NCI-H524 treated with DMSO at 0.1 percent for 48 hours (cell line): ENCODE measurements at regions not wholly inside any gene's neighbourhood (a gene's known extent, or its start where the extent isn't known, plus 50 kb on each side); places are given as distances from the start of the nearest gene placed in this dataset.

Experiments used
- DNase-seq: peaks from one replicate; lab custom pipeline; 2025; lab: John Stamatoyannopoulos, UW

- no peak for DNase-seq
Observed at GRCh38 chr6:19268117-19268516, 569.1 kb upstream of the ID4 start.

GRCh38 chr6:19268718-19269117 lies 568.5 kb upstream of the ID4 start:
- no peak for DNase-seq

GRCh38 chr6:19269341-19269898 lies 567.8 kb upstream of the ID4 start:
- DNase-seq = no peak

GRCh38 chr6:19270616-19271015 lies 566.6 kb upstream of the ID4 start:
- DNase-seq = no peak

GRCh38 chr6:19279273-19279684 lies 557.9 kb upstream of the ID4 start:
- DNase-seq = no peak

- DNase-seq = no peak
Observed at GRCh38 chr6:19287928-19288327, 549.2 kb upstream of the ID4 start.

GRCh38 chr6:19289457-19289856 lies 547.7 kb upstream of the ID4 start:
- DNase-seq = no peak

GRCh38 chr6:19297880-19298279 lies 539.3 kb upstream of the ID4 start:
- no peak for DNase-seq

- DNase-seq = no peak
Observed at GRCh38 chr6:19298421-19298820, 538.7 kb upstream of the ID4 start.

- no peak for DNase-seq
Observed at GRCh38 chr6:19299129-19299528, 538.0 kb upstream of the ID4 start.

- DNase-seq = peak; percentile 38
Observed at GRCh38 chr6:19301980-19302379, 535.2 kb upstream of the ID4 start.

- no peak for DNase-seq
Observed at GRCh38 chr6:19303383-19303782, 533.8 kb upstream of the ID4 start.

- no peak for DNase-seq
Observed at GRCh38 chr6:19309661-19310060, 527.5 kb upstream of the ID4 start.

GRCh38 chr6:19311786-19312185 lies 525.4 kb upstream of the ID4 start:
- no peak for DNase-seq

GRCh38 chr6:19312241-19312978 lies 524.8 kb upstream of the ID4 start:
- DNase-seq = no peak

GRCh38 chr6:19317431-19317986 lies 519.7 kb upstream of the ID4 start:
- no peak for DNase-seq

- DNase-seq = no peak
Observed at GRCh38 chr6:19319005-19319404, 518.2 kb upstream of the ID4 start.

- DNase-seq = no peak
Observed at GRCh38 chr6:19320111-19320581, 517.0 kb upstream of the ID4 start.

GRCh38 chr6:19322691-19323485 lies 514.3 kb upstream of the ID4 start:
- no peak for DNase-seq

- DNase-seq = no peak
Observed at GRCh38 chr6:19324376-19324775, 512.8 kb upstream of the ID4 start.

- DNase-seq = no peak
Observed at GRCh38 chr6:19325335-19325789, 511.8 kb upstream of the ID4 start.

- no peak for DNase-seq
Observed at GRCh38 chr6:19327241-19327640, 509.9 kb upstream of the ID4 start.

- no peak for DNase-seq
Observed at GRCh38 chr6:19327661-19328060, 509.5 kb upstream of the ID4 start.
